SK-N-SH treated with all-trans-retinoic acid at 6 μM for 48 hours (cell line): ENCODE measurements at regions not wholly inside any gene's neighbourhood (a gene's known extent, or its start where the extent isn't known, plus 50 kb on each side); places are given as distances from the start of the nearest gene placed in this dataset.

Source experiments
- ARNTL ChIP-seq: fragments of 450-650 bp; formaldehyde crosslinking; IDR thresholded peaks from 2 replicates; pipeline ENCODE4 v1.5.0; 2020; ENCODE audit warnings: low read depth, mild to moderate bottlenecking, moderate library complexity, borderline replicate concordance
- BACH2 ChIP-seq: fragments of 250-450 bp; sonication (Bioruptor Pico); IDR thresholded peaks from 2 replicates; pipeline ENCODE4 v1.9.0; 2021; ENCODE audit warnings: mild to moderate bottlenecking, borderline replicate concordance
- CSDC2 ChIP-seq: fragments of 250-450 bp; sonication (Bioruptor Pico); IDR thresholded peaks from 2 replicates; pipeline ENCODE4 v1.5.0; 2020; ENCODE audit warnings: mild to moderate bottlenecking, moderate library complexity
- OSR1 ChIP-seq: fragments of 250-450 bp; sonication (Bioruptor Pico); IDR thresholded peaks from 2 replicates; pipeline ENCODE4 v1.8.0; 2022; ENCODE audit warnings: moderate library complexity, mild to moderate bottlenecking, inconsistent platforms
- PPARA ChIP-seq: fragments of 250-450 bp; sonication (Bioruptor Pico); IDR thresholded peaks from 2 replicates; pipeline ENCODE4 v1.5.0; 2020; ENCODE audit warnings: mild to moderate bottlenecking, borderline replicate concordance
- RARB ChIP-seq: fragments of 250-450 bp; sonication (Bioruptor Pico); IDR thresholded peaks from 2 replicates; pipeline ENCODE4 v1.8.0; 2021; ENCODE audit warnings: mild to moderate bottlenecking, moderate library complexity
- ZC3H10 ChIP-seq: fragments of 250-450 bp; sonication (Bioruptor Pico); IDR thresholded peaks from 2 replicates; pipeline ENCODE4 v1.5.1; 2021; ENCODE audit warnings: mild to moderate bottlenecking, moderate library complexity
- ZFP30 ChIP-seq: fragments of 450-650 bp; formaldehyde crosslinking; IDR thresholded peaks from 2 replicates; pipeline ENCODE4 v1.5.0; 2022; ENCODE audit warnings: mild to moderate bottlenecking, moderate library complexity
- ZNF565 ChIP-seq: fragments of 450-650 bp; formaldehyde crosslinking; conservative IDR thresholded peaks from 2 replicates; pipeline ENCODE4 v1.5.0; 2020; ENCODE audit warnings: low read depth, mild to moderate bottlenecking, moderate library complexity
- ZNF8 ChIP-seq: fragments of 450-650 bp; formaldehyde crosslinking; IDR thresholded peaks from 2 replicates; pipeline ENCODE4 v1.5.0; 2020; ENCODE audit warnings: mild to moderate bottlenecking, moderate library complexity
- TF ChIP-seq, protein P1 (sequence below): fragments of 250-450 bp; sonication (Bioruptor Pico); IDR thresholded peaks from 2 replicates; pipeline ENCODE4 v1.8.0; 2020; ENCODE audit warnings: mild to moderate bottlenecking, moderate library complexity, borderline replicate concordance
- TF ChIP-seq, protein P2 (sequence below): fragments of 250-450 bp; sonication (Bioruptor Pico); IDR thresholded peaks from 2 replicates; pipeline ENCODE4 v1.8.0; 2021; ENCODE audit warnings: low read depth, mild to moderate bottlenecking, moderate library complexity, borderline replicate concordance
- TF ChIP-seq, protein P3 (sequence below): fragments of 250-450 bp; sonication (Bioruptor Pico); IDR thresholded peaks from 2 replicates; pipeline ENCODE4 v1.5.1; 2020; ENCODE audit warnings: low read depth, mild to moderate bottlenecking, moderate library complexity

GRCh38 chr10:100683545-100684300, 61.7 kb upstream of the PAX2 start:
- TF ChIP-seq ARNTL (CRISPR knock-in tag) (no peak), RARB (CRISPR knock-in tag) (no peak), BACH2 (no peak), OSR1 (no peak), ZNF8 (CRISPR knock-in tag) (no peak), CSDC2 (CRISPR knock-in tag) (no peak), ZNF565 (no peak), ZC3H10 (CRISPR knock-in tag) (no peak), PPARA (CRISPR knock-in tag) (no peak), ZFP30 (CRISPR knock-in tag) (no peak)
- TF ChIP-seq, protein P1, sequence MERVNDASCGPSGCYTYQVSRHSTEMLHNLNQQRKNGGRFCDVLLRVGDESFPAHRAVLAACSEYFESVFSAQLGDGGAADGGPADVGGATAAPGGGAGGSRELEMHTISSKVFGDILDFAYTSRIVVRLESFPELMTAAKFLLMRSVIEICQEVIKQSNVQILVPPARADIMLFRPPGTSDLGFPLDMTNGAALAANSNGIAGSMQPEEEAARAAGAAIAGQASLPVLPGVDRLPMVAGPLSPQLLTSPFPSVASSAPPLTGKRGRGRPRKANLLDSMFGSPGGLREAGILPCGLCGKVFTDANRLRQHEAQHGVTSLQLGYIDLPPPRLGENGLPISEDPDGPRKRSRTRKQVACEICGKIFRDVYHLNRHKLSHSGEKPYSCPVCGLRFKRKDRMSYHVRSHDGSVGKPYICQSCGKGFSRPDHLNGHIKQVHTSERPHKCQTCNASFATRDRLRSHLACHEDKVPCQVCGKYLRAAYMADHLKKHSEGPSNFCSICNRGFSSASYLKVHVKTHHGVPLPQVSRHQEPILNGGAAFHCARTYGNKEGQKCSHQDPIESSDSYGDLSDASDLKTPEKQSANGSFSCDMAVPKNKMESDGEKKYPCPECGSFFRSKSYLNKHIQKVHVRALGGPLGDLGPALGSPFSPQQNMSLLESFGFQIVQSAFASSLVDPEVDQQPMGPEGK (CRISPR knock-in tag) = no peak
- TF ChIP-seq, protein P2, sequence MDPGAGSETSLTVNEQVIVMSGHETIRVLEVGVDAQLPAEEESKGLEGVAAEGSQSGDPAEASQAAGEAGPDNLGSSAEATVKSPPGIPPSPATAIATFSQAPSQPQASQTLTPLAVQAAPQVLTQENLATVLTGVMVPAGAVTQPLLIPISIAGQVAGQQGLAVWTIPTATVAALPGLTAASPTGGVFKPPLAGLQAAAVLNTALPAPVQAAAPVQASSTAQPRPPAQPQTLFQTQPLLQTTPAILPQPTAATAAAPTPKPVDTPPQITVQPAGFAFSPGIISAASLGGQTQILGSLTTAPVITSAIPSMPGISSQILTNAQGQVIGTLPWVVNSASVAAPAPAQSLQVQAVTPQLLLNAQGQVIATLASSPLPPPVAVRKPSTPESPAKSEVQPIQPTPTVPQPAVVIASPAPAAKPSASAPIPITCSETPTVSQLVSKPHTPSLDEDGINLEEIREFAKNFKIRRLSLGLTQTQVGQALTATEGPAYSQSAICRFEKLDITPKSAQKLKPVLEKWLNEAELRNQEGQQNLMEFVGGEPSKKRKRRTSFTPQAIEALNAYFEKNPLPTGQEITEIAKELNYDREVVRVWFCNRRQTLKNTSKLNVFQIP (CRISPR knock-in tag) = no peak
- TF ChIP-seq, protein P3, sequence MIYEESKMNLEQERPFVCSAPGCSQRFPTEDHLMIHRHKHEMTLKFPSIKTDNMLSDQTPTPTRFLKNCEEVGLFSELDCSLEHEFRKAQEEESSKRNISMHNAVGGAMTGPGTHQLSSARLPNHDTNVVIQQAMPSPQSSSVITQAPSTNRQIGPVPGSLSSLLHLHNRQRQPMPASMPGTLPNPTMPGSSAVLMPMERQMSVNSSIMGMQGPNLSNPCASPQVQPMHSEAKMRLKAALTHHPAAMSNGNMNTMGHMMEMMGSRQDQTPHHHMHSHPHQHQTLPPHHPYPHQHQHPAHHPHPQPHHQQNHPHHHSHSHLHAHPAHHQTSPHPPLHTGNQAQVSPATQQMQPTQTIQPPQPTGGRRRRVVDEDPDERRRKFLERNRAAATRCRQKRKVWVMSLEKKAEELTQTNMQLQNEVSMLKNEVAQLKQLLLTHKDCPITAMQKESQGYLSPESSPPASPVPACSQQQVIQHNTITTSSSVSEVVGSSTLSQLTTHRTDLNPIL (CRISPR knock-in tag) = no peak
